Stimulated activated CD4-positive, alpha-beta T cell treated with anti-CD3 and anti-CD28 coated beads, Interleukin-2, amount 100 ng/mL, for 48 hours (primary cell): ENCODE measurements at regions not wholly inside any gene's neighbourhood (a gene's known extent, or its start where the extent isn't known, plus 50 kb on each side); places are given as distances from the start of the nearest gene placed in this dataset.

Experiments used
- DNase-seq, 2 donors: peaks; one replicate each; pipeline ENCODE4 v3.0.0-alpha.2; 2020

DNA sequence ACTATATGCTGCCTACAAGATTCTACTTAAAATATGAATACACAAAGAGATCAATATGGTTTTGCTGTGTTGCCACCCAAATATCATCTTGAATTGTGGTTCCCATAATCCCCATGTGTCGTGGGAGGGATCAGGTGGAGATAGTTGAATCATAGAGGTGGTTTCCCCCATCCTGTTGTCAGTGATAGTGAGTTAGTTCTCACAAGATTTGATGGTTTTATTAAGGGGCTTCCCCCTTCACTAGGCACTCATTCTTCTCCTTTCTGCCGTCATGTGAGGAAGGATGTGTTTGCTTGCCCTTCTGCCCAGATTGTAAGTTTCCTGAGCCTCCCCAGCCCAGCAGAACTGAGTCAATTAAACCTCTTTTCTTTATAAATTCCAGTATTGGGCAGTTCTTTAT is 654.4 kb upstream of the NR5A2 start:
- DNase-seq, result no peak

DNA sequence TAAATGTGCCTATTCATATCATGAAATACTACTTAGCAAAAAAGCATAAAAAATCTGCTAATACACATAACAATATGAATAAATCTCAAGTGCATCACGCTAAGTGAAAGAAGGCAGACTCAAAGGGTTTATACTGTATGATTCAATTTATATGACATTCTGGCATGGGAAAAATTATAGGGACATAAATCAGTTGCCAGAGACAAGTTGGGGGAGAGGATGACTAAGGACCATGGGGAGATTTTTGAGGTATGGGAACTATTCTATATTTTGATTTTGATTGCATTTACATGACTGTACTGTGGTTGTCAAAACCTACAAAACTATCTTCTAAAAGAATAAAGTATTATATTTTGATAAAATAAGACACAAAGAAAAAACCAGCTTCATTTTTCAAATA is 650.3 kb upstream of the NR5A2 start:
- DNase-seq, result no peak

DNA sequence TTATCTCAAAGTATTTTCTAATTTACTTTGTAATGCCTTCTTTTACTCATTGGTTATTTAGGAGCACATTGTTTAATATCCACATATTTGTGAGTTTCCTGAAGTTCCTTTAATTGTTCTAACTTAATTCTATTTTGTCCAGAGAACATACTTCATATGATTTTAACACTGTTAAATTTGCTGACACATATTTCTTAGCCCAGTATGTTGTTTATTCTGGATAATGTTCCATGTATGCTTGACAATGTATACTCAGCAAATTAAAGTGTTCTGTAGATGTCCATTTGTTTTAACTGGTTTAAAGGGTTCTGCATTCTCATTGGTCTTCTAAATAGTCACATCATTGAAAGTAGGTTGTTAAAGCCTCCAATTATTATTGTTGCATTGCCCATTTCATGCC is 643.7 kb upstream of the NR5A2 start:
- DNase-seq, result no peak

GRCh38 chr1:199394856-199395255 is 632.7 kb upstream of the NR5A2 start:
- DNase-seq, result no peak

GRCh38 chr1:199396456-199396855 is 631.1 kb upstream of the NR5A2 start:
- no peak for DNase-seq

DNA sequence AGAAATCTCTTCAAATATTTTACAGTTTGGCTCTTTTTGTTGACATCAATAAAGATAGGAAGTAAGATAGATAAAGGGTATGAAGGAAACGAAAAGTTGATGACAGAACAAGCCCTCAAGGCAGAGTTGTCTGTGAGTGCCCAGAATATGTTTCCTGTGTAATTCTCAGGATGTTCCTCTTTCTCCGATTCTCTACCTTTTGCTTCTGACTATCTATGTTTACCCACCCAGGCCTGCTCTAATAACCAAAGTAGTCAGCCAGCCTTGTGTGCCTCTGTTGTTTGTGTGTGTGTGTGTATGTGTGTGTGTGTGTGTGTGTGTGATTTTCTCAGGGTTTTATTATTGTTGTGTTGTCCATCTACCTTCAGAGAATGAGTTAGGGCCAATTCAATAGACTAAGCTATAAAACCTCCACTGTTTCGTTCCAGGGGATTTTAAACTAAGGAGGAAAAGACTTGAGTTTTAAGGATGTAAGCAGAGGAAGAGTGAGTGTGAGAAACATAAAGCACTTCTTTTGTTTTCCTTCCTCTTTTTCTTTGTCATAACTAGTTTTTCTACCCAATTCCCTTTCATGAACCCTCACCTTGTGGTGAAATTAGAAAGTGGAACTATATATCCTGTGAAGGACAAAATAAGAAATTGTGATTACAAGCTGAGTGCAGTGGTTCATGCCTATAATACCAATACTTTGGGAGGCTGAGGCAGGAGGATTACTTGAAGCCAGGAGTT is 627.4 kb upstream of the NR5A2 start:
- DNase-seq, result no peak

GRCh38 chr1:199403531-199404116 is 623.9 kb upstream of the NR5A2 start:
- no peak for DNase-seq

DNA sequence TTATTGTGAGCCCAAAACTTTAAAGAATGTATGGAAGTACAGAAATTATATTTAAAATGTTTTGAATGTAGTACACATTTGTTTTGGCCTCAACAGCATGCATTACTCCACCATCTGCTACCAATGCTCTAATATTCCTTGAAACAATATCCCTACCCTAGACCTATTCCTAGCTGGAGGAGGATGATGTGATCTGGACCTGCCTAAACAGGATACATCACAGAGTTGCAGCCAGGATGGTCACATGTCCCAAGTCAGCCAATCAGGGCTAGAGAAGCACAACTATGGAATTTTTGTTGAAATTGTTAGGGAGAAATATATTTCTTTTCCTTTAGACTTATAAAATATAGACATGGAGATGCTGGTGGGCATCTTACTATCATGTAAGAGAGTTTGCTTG is 623.3 kb upstream of the NR5A2 start:
- no peak for DNase-seq

DNA sequence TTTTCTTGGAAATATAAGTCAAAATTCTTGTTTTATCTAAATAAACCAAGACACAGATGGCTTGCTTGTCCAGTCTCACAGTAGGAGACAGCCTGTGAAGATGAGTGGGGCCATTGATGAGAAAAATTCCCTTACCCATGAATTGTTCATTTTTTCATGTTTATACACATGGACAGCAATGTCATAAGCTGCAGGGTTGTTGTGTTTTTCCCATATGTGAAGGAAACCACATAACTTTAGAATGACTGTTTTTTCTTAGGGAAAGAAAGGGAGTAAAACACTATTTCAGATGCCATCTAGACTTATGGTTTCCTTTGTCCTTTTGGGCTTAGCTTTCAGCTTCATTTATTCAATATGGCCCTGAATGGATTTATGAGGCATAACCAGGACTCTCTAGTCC is 622.5 kb upstream of the NR5A2 start:
- DNase-seq, result no peak

- no peak for DNase-seq
These were observed 621.8 kb upstream of the NR5A2 start for GRCh38 chr1:199405634-199406196.

DNA sequence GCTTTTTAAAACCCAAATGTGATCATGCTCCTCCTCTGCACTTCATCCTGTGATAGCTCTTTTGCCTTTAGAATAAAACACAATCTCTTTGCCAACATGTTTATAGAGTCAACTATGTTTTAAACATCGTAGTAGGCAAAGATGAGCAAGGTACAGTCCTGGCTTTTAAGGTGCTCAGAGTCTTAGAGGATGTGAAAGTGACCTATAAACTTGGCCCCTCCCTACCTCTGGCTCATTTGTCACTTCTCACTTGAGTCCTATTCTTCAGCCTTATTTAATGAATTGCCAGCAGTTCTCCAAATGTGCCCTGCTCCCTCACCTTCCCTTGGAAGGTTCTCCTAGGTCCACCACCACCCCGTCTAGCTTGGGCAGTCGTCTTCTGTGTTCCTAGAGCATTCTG is 617.0 kb upstream of the NR5A2 start:
- DNase-seq, result no peak

GRCh38 chr1:199411506-199411905 is 616.0 kb upstream of the NR5A2 start:
- no peak for DNase-seq

- no peak for DNase-seq
These were observed 605.3 kb upstream of the NR5A2 start for GRCh38 chr1:199422206-199422605.

- no peak for DNase-seq
These were observed 579.6 kb upstream of the NR5A2 start for GRCh38 chr1:199447906-199448305.

DNA sequence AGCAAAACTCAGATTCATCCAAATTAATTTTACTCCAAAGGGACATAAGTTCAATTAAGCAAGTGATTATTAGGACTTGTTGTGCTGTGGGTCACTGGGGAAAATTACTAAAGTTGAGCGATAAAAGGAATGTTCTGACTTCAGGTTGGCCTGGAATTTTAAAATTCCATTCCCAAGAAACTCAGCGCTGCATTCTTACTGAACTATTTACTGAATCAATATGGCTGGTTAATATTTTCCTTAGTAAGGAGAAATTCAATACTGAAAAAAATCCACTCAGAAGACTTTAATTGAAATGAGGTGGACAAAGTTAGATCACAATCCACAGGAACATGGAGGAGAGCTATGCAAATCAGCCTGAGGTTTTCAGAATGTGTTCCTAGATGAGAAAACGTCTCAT is 578.9 kb upstream of the NR5A2 start:
- DNase-seq, result no peak

DNA sequence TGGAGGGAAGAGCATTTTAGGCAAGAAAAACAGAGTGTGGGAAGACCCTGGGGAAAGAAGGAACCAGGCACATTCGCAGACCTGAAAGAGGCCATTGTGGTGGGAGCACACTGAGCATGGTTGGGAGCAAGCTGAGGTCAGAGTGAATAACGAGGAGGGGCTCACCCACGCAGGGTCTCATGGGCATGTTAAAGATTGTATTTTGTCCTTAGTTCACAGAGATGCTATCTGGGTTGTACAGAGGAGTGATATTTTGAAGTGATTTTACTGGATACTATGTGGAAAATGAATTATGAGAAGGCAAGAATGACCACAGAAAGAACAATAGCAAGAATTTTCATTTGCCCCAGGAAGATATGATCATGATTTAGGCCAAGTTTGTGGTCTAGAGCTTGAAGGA is 578.3 kb upstream of the NR5A2 start:
- no peak for DNase-seq

DNA sequence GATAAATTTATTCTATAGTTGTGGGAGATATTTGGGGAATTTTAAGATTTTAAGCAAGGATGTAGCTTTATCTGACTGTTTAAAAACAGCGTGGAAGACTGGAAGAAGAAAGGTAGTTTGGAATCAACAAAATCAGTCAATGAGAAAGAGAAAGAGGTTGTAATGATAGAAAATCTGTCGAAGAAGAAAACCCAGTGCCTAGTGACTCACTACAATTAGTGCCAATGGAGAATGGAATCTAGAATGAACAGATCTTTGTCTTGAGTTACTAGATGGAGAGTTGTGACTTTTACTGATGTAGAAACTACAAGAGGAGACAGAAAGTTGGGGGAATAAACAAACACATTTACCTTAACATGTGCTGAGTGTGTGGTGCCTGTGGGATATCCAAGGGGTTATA is 577.8 kb upstream of the NR5A2 start:
- no peak for DNase-seq

- no peak for DNase-seq
These were observed 574.9 kb upstream of the NR5A2 start for GRCh38 chr1:199452627-199453026.

GRCh38 chr1:199453723-199454122 is 573.8 kb upstream of the NR5A2 start:
- no peak for DNase-seq

GRCh38 chr1:199460933-199461332 is 566.6 kb upstream of the NR5A2 start:
- DNase-seq, result no peak

- peak in 1 of 2 donors; percentile 3 for DNase-seq
These were observed 563.9 kb upstream of the NR5A2 start for GRCh38 chr1:199463521-199464127.

DNA sequence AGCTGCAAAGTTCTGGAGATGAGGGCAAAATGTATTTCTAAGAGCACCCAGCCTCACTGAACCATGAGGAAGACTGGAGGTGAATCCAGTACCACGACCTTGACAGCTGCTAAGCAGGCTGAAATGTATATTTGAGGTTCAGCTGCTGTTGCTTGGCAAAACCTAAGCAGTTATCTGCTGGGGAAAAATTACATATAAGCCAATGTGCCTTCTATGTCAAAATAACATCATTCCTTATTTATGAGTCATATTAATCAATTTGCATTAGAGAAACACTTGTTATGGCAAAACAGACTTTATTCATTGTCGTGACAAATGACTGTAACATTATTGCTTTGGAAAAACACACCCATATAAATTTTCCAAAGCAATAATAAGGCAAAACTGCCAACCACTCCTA is 560.5 kb upstream of the NR5A2 start:
- no peak for DNase-seq

GRCh38 chr1:199472018-199472417 is 555.5 kb upstream of the NR5A2 start:
- no peak for DNase-seq

- DNase-seq, result no peak
These were observed 554.5 kb upstream of the NR5A2 start for GRCh38 chr1:199472978-199473377.
